ENCODE measurements at regions not wholly inside any gene's neighbourhood (a gene's known extent, or its start where the extent isn't known, plus 50 kb on each side); places are given as distances from the start of the nearest gene placed in this dataset.

- no peak for TF ChIP-seq CTCF (IDR thresholded peaks at IDR 0.05; ENCODE audit: borderline replicate concordance, control extremely low read depth, extremely low read depth, insufficient read depth, missing control alignments)
- in situ Hi-C loops (cut with MboI; ENCODE audit: low sequenced_read_pairs, unreplicated experiment): no loop called here
- DNase-seq (ENCODE audit: low spot score): no peak
These were observed 779.7 kb upstream of the PKDCC start for GRCh38 chr2:41267929-41268659.

DNA sequence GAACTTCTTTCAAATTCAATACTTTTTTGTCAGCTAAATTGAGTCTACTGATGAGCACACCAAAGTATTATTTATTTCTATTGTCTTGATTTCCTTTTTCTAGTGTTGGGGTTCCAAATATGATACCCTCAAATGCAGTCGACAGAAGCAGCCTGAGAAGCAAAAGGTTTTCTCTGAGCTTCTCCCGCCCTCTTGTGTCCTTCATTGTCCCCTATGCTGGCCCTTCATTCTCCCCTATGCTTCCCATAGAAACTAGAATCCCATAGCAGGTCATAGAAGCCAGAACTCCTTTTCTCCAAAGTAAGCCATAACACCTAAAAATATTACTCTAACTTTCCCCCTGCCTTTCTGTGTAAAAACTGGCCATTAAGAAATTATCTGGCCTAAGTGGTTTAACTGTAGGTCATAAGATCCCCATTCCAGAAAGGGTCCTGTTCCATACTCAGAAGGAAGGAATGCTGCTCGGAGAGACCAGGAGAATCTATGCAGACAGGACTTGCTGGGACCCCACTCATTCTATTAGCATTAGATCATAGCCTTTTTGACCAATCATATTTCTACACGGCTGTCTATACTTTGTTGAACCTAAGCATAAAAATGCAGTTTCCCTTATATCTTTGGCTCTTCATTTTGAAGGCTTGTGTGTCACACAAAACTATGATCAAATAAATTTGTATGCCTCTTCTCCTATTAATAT, 764.6 kb upstream of the PKDCC start:
- in situ Hi-C loops (cut with MboI; ENCODE audit: low sequenced_read_pairs, unreplicated experiment): no loop called here
- no peak for TF ChIP-seq CTCF (IDR thresholded peaks at IDR 0.05; ENCODE audit: borderline replicate concordance, control extremely low read depth, extremely low read depth, insufficient read depth, missing control alignments)
- no peak for DNase-seq (ENCODE audit: low spot score)

DNA sequence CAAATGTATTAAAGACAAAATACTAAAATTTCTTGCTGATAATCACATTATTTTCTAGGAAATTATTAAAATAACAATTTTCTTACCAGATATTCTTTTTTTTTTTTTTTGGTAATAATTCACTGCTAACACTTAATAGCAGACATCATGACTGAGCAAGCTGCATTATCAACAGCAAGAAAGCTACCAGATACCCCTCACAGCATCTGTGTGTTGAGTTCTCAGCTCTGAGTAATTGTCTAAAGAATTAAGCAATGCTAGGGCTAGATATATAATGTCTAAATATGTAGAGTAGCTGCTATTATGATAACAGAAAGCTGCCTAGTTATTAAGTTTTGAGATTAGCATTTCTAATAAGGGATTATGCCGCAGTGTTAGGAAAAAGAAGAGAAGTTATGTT, 754.3 kb upstream of the PKDCC start:
- DNase-seq (ENCODE audit: low spot score): no peak
- in situ Hi-C loops (cut with MboI; ENCODE audit: low sequenced_read_pairs, unreplicated experiment): no loop called here
- no peak for TF ChIP-seq CTCF (IDR thresholded peaks at IDR 0.05; ENCODE audit: borderline replicate concordance, control extremely low read depth, extremely low read depth, insufficient read depth, missing control alignments)

GRCh38 chr2:41294331-41294730, 753.5 kb upstream of the PKDCC start:
- in situ Hi-C loops (cut with MboI; ENCODE audit: low sequenced_read_pairs, unreplicated experiment): no loop called here
- no peak for TF ChIP-seq CTCF (IDR thresholded peaks at IDR 0.05; ENCODE audit: borderline replicate concordance, control extremely low read depth, extremely low read depth, insufficient read depth, missing control alignments)

DNA sequence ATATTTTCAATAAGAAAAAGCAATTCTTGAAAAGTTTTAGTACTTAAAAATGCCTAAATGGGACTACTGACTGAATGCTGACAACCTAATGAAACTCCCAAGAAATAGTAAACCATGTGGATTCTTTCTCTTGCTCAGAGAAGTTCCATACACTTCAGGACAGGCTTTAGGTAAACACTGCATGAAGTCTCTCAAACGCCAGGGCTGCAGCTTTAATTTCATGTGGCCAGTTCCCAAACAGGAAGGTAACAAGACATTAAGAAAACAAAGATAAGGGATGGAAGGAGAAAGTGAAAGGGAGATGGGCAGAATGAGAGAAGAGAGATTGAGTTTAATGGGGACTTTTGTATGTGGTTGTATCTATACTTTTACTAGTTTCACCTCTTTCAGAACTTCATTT, 734.7 kb upstream of the PKDCC start:
- in situ Hi-C loops (cut with MboI; ENCODE audit: low sequenced_read_pairs, unreplicated experiment): no loop called here
- TF ChIP-seq CTCF (IDR thresholded peaks at IDR 0.05; ENCODE audit: borderline replicate concordance, control extremely low read depth, extremely low read depth, insufficient read depth, missing control alignments): no peak

More at GRCh38 chr2:41294331-41294730, 753.5 kb upstream of the PKDCC start:
- DNase-seq (ENCODE audit: low spot score): no peak

GRCh38 chr2:41314511-41315070, 733.2 kb upstream of the PKDCC start:
- in situ Hi-C loops (cut with MboI; ENCODE audit: low sequenced_read_pairs, unreplicated experiment): no loop called here
- no peak for TF ChIP-seq CTCF (IDR thresholded peaks at IDR 0.05; ENCODE audit: borderline replicate concordance, control extremely low read depth, extremely low read depth, insufficient read depth, missing control alignments)
- no peak for DNase-seq (ENCODE audit: low spot score)

More for the DNA sequence above, 734.7 kb upstream of the PKDCC start:
- no peak for DNase-seq (ENCODE audit: low spot score)

Data from GM13976 (cell line).